WERI-Rb-1 (cell line): ENCODE measurements at regions not wholly inside any gene's neighbourhood (a gene's known extent, or its start where the extent isn't known, plus 50 kb on each side); places are given as distances from the start of the nearest gene placed in this dataset.

Source experiments
- DNase-seq: peaks from one replicate; pipeline ENCODE4 v3.0.0-alpha.2; 2020
- H3K27ac ChIP-seq: fragments of 250-450 bp; sonication (Bioruptor Pico); 2 replicates; pipeline ENCODE4 v1.5.1; 2020; ENCODE audit warnings: mild to moderate bottlenecking, moderate library complexity
- H3K27me3 ChIP-seq: fragments of 250-450 bp; sonication (Bioruptor Pico); 2 replicates; pipeline ENCODE4 v1.5.1; 2021; ENCODE audit warnings: mild to moderate bottlenecking, low read depth, moderate library complexity; ENCODE audit not compliant: insufficient read depth, severe bottlenecking
- H3K36me3 ChIP-seq: fragments of 250-450 bp; sonication (Bioruptor Pico); 2 replicates; pipeline ENCODE4 v1.5.1; 2020; ENCODE audit warnings: mild to moderate bottlenecking, moderate library complexity
- H3K4me3 ChIP-seq: 2 replicates; pipeline ENCODE4 v1.5.1; 2011; ENCODE audit warnings: low read depth, mild to moderate bottlenecking, control low read depth, low read length
- H3K9me3 ChIP-seq: fragments of 250-450 bp; sonication (Bioruptor Pico); 2 replicates; pipeline ENCODE4 v1.5.1; 2021; ENCODE audit warnings: mild to moderate bottlenecking, moderate library complexity; ENCODE audit not compliant: severe bottlenecking
- CTCF ChIP-seq: IDR thresholded peaks from 2 replicates; pipeline ENCODE4 v1.5.1; 2011; ENCODE audit warnings: low read depth, mild to moderate bottlenecking, control low read depth, inconsistent platforms, low read length

- H3K27ac ChIP-seq, result no peak overlapping the region
- H3K27me3 ChIP-seq, result no peaks in the 10 kb centered on the region
- no peak for TF ChIP-seq CTCF
- H3K36me3 ChIP-seq, result no peaks in the 10 kb centered on the region
- no peak overlapping the region for H3K4me3 ChIP-seq
- no peak for DNase-seq
- no peaks in the 10 kb centered on the region for H3K9me3 ChIP-seq
Measured at GRCh38 chr17:77604973-77605313, 353.6 kb upstream of the TNRC6C start.

- Histone ChIP-seq H3K4me3 (no peak overlapping the region), H3K27me3 (no peaks in the 10 kb centered on the region), H3K9me3 (no peaks in the 10 kb centered on the region), H3K27ac (no peak overlapping the region), H3K36me3 (no peaks in the 10 kb centered on the region)
- TF ChIP-seq CTCF, result no peak
- no peak for DNase-seq
Measured at GRCh38 chr17:77606146-77606864, 352.2 kb upstream of the TNRC6C start.

GRCh38 chr17:77606865-77607210, 351.7 kb upstream of the TNRC6C start:
- H3K4me3 ChIP-seq, result no peak overlapping the region
- no peaks in the 10 kb centered on the region for H3K27me3 ChIP-seq

GRCh38 chr17:77607606-77608005, 350.9 kb upstream of the TNRC6C start:
- Histone ChIP-seq H3K4me3 (no peak overlapping the region), H3K27ac (no peak overlapping the region), H3K36me3 (no peaks in the 10 kb centered on the region), H3K27me3 (no peaks in the 10 kb centered on the region), H3K9me3 (no peaks in the 10 kb centered on the region)
- DNase-seq, result no peak
- TF ChIP-seq CTCF, result no peak

More at GRCh38 chr17:77606865-77607210, 351.7 kb upstream of the TNRC6C start:
- Histone ChIP-seq H3K36me3 (no peaks in the 10 kb centered on the region), H3K9me3 (no peaks in the 10 kb centered on the region), H3K27ac (no peak overlapping the region)
- no peak for TF ChIP-seq CTCF
- no peak for DNase-seq

- Histone ChIP-seq H3K27ac (no peak overlapping the region), H3K36me3 (no peaks in the 10 kb centered on the region), H3K27me3 (no peaks in the 10 kb centered on the region), H3K9me3 (no peaks in the 10 kb centered on the region), H3K4me3 (no peak overlapping the region)
- DNase-seq, result no peak
- TF ChIP-seq CTCF, result no peak
Measured at GRCh38 chr17:77608431-77608830, 350.1 kb upstream of the TNRC6C start.
